Endothelial cell of umbilical vein (primary cell): ENCODE measurements at regions not wholly inside any gene's neighbourhood (a gene's known extent, or its start where the extent isn't known, plus 50 kb on each side); places are given as distances from the start of the nearest gene placed in this dataset.

Experiments
- BruUV-seq: library from RNA; stranded (reverse); fragments of 400-500 nt; replicated peaks from 2 replicates; lab custom pipeline; 2021; lab: Mats Ljungman, UMichigan
- CTCF ChIA-PET: fragments of 300-600, 350-600 bp; sonication (Branson Sonifier 250); formaldehyde crosslinking; loops from one replicate; lab custom pipeline; 2021; ENCODE audit warnings: antibody characterized with exemption, inconsistent platforms; lab: Charles Lee
- POLR2A ChIA-PET: fragments of 300-600, 350-600 bp; sonication (Branson Sonifier 250); formaldehyde crosslinking; loops from one replicate; lab custom pipeline; 2021; ENCODE audit warnings: antibody characterized with exemption, inconsistent platforms; lab: Charles Lee
- DNase-seq: peaks from one replicate; pipeline ENCODE4 v3.0.0-alpha.2; 2011; ENCODE audit warnings: low read depth, low spot score
- FAIRE-seq: peaks from 2 replicates; lab custom pipeline; 2011; peaks lifted over from hg19 to GRCh38; lab: Jason Lieb, UNC
- H2AFZ ChIP-seq: 2 replicates; pipeline ENCODE4 v1.6.0; 2012; ENCODE audit warnings: low read depth, low read length, control low read depth, inconsistent platforms
- H3K27ac ChIP-seq: 2 replicates; pipeline ENCODE4 v1.5.1; 2011; ENCODE audit warnings: low read depth, mild to moderate bottlenecking, control low read depth, low read length, moderate library complexity; ENCODE audit not compliant: insufficient read depth
- H3K27me3 ChIP-seq, 2 experiments: 2 replicates each; pipeline versions ENCODE4 v1.6.0 to v1.6.1; 2011; ENCODE audit warnings: low read length in 2 of 2, mixed read lengths in 1 of 2; ENCODE audit not compliant: control insufficient read depth in 2 of 2, insufficient read depth in 2 of 2
- H3K36me3 ChIP-seq, 2 experiments: 2 replicates in 1 of 2; 3 replicates in 1 of 2; pipeline ENCODE4 v1.5.1; 2011; ENCODE audit warnings: low read length in 2 of 2, mild to moderate bottlenecking in 1 of 2, moderate library complexity in 1 of 2; ENCODE audit not compliant: control insufficient read depth in 2 of 2, insufficient read depth in 2 of 2; ENCODE audit errors: extremely low read depth in 1 of 2
- H3K4me1 ChIP-seq: 3 replicates; pipeline ENCODE4 v1.5.1; 2011; ENCODE audit warnings: mild to moderate bottlenecking, low read length; ENCODE audit not compliant: control insufficient read depth, insufficient read depth; ENCODE audit errors: extremely low read depth
- H3K4me2 ChIP-seq: 2 replicates; pipeline ENCODE4 v1.6.1; 2011; ENCODE audit warnings: low read length, control low read depth, mixed read lengths; ENCODE audit not compliant: insufficient read depth
- H3K4me3 ChIP-seq, 3 experiments: fragments of 200-600 bp in 1 of 3; sonication (generic), shearing (Covaris generic) in 1 of 3; replicated peaks in 1 of 3; 2 replicates each; pipeline ENCODE4 v1.5.1; 2011 to 2016; ENCODE audit warnings: control low read depth in 3 of 3, low read length in 3 of 3, mild to moderate bottlenecking in 2 of 3, inconsistent platforms in 1 of 3, low read depth in 1 of 3, moderate library complexity in 1 of 3; ENCODE audit not compliant: insufficient read depth in 1 of 3
- H3K79me2 ChIP-seq: 2 replicates; pipeline ENCODE4 v1.6.0; 2012; ENCODE audit warnings: low read length, inconsistent platforms; ENCODE audit not compliant: control insufficient read depth, insufficient read depth
- H3K9ac ChIP-seq: replicated peaks from 2 replicates; pipeline ENCODE3; 2011; ENCODE audit warnings: low read length, control low read depth; ENCODE audit not compliant: insufficient read depth; ENCODE audit errors: extremely low read depth
- H3K9me1 ChIP-seq: replicated peaks from 3 replicates; pipeline ENCODE4 v1.6.0; 2011; ENCODE audit warnings: mild to moderate bottlenecking, low read length; ENCODE audit not compliant: control insufficient read depth, insufficient read depth; ENCODE audit errors: extremely low read depth
- H3K9me3 ChIP-seq: replicated peaks from 2 replicates; pipeline ENCODE4 v1.5.1; 2012; ENCODE audit warnings: low read length, inconsistent platforms; ENCODE audit not compliant: control insufficient read depth, insufficient read depth
- H4K20me1 ChIP-seq: replicated peaks from 2 replicates; pipeline ENCODE3; 2011; ENCODE audit warnings: mild to moderate bottlenecking, low read length; ENCODE audit not compliant: control insufficient read depth, insufficient read depth; ENCODE audit errors: extremely low read depth
- EZH2 ChIP-seq: IDR thresholded peaks from 2 replicates; pipeline ENCODE4 v1.6.1; 2012; ENCODE audit warnings: borderline replicate concordance, low read depth, mild to moderate bottlenecking, moderate library complexity, low read length, inconsistent platforms; ENCODE audit not compliant: severe bottlenecking
- FOS ChIP-seq: IDR thresholded peaks from 2 replicates; pipeline ENCODE4 v1.6.1; 2011; ENCODE audit warnings: mild to moderate bottlenecking, low read length, moderate library complexity, borderline replicate concordance; ENCODE audit not compliant: insufficient read depth
- GATA2 ChIP-seq: IDR thresholded peaks from 2 replicates; pipeline ENCODE4 v1.7.0; 2011; ENCODE audit warnings: low read depth, mild to moderate bottlenecking, moderate library complexity, mixed read lengths, low read length; ENCODE audit not compliant: insufficient read length, insufficient read depth
- JUN ChIP-seq: IDR thresholded peaks from 2 replicates; pipeline ENCODE4 v1.6.1; 2011; ENCODE audit warnings: borderline replicate concordance, low read depth; ENCODE audit not compliant: insufficient read length, insufficient read depth
- MYC ChIP-seq: IDR thresholded peaks from one replicate; pipeline ENCODE4 v1.6.1; 2011; ENCODE audit warnings: mild to moderate bottlenecking, low read depth, low read length
- POLR2A ChIP-seq: IDR thresholded peaks from 2 replicates; pipeline ENCODE4 v1.6.1; 2012; ENCODE audit warnings: low read depth, mild to moderate bottlenecking, control low read depth, low read length
- POLR2AphosphoS5 ChIP-seq: IDR thresholded peaks from 2 replicates; pipeline ENCODE4 v1.6.1; 2012; ENCODE audit warnings: low read depth, mild to moderate bottlenecking, control low read depth, low read length, moderate library complexity; ENCODE audit not compliant: insufficient read depth
- dilution Hi-C: fragments of 300-500 bp; cut with MboI; formaldehyde crosslinking; loops from one replicate; pipeline ENCODE4 v1.15.0; 2019; ENCODE audit warnings: low sequenced_read_pairs; ENCODE audit not compliant: extremely low pct_ligation_motif_present
- intact Hi-C: fragments of 100-400 bp; cut with micrococcal nuclease; formaldehyde crosslinking; loops from one replicate; pipeline ENCODE4 v1.10.0; 2022
- TF ChIP-seq, protein P1 (sequence below): IDR thresholded peaks from 2 replicates; pipeline ENCODE4 v1.6.1; 2011; ENCODE audit not compliant: insufficient read depth, insufficient read length
- TF ChIP-seq, protein P2 (sequence below), 2 donors: IDR thresholded peaks; 1 replicate in 1 of 2; 2 replicates in 1 of 2; pipeline ENCODE4 v1.5.1; 2011; ENCODE audit warnings: low read length in 2 of 2, mild to moderate bottlenecking in 2 of 2, moderate library complexity in 2 of 2, control low read depth in 1 of 2, inconsistent platforms in 1 of 2, low read depth in 1 of 2; ENCODE audit not compliant: insufficient read depth in 1 of 2; ENCODE audit errors: extremely low read depth in 1 of 2

DNA sequence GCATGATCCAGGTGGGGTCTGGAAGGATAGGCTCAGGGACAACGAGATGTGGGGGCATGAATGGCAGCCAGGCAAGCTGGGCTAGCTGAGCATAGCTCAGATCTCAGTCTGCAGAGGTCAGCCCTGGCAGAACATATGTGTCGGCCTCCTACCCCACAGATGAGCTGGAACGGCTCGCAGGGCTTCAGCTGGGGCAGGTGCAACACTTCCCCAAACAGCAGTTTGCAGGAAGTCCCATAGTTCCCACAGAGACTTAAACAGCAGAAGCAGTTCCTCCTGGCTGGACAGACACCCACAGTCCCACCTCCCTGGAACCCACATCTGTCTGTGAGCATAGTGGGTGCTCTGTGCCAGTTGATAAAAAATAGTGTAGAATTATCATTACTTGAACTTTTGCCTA is 404.6 kb downstream of the GADD45G start:
- ChIA-PET POLR2A (no interaction called here), CTCF (interaction anchor here (0.7 kb wide), 2 partner anchors 70 to 416 kb away, joined by 3 read pairs; no protein-coding TSS in a partner anchor)
- DNase-seq, result no peak
- TF ChIP-seq POLR2A (no peak), POLR2AphosphoS5 (no peak), FOS (no peak), EZH2 (no peak), JUN (no peak), MYC (no peak), GATA2 (no peak)
- TF ChIP-seq, protein P1, sequence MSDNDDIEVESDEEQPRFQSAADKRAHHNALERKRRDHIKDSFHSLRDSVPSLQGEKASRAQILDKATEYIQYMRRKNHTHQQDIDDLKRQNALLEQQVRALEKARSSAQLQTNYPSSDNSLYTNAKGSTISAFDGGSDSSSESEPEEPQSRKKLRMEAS, result no peak
- TF ChIP-seq, protein P2, sequence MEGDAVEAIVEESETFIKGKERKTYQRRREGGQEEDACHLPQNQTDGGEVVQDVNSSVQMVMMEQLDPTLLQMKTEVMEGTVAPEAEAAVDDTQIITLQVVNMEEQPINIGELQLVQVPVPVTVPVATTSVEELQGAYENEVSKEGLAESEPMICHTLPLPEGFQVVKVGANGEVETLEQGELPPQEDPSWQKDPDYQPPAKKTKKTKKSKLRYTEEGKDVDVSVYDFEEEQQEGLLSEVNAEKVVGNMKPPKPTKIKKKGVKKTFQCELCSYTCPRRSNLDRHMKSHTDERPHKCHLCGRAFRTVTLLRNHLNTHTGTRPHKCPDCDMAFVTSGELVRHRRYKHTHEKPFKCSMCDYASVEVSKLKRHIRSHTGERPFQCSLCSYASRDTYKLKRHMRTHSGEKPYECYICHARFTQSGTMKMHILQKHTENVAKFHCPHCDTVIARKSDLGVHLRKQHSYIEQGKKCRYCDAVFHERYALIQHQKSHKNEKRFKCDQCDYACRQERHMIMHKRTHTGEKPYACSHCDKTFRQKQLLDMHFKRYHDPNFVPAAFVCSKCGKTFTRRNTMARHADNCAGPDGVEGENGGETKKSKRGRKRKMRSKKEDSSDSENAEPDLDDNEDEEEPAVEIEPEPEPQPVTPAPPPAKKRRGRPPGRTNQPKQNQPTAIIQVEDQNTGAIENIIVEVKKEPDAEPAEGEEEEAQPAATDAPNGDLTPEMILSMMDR (IDR thresholded peaks at IDR 0.05; ENCODE audit: extremely low read depth in 1 of 2, insufficient read depth in 1 of 2, low read depth in 1 of 2, low read length in 2 of 2), result no peak
- H3K4me2 ChIP-seq, result no peak overlapping the region
- intact Hi-C loops (no loop called here), dilution Hi-C loops (no loop called here)
- no peaks in the 10 kb centered on the region for H4K20me1 ChIP-seq
- no peaks in the 10 kb centered on the region for H3K27me3 ChIP-seq
- H3K79me2 ChIP-seq, result no peaks in the 10 kb centered on the region
- H3K9me3 ChIP-seq, result no peaks in the 10 kb centered on the region
- H3K27ac ChIP-seq, result no peak overlapping the region
- H3K4me1 ChIP-seq, result no peaks in the 10 kb centered on the region
- H3K4me3 ChIP-seq, result no peak overlapping the region
- no peaks in the 10 kb centered on the region for H3K36me3 ChIP-seq
- FAIRE-seq, result no peak
- no peak overlapping the region for H3K9ac ChIP-seq
- H2AFZ ChIP-seq, result no peak overlapping the region
- BruUV-seq, result no TSS peak
- no peaks in the 10 kb centered on the region for H3K9me1 ChIP-seq
